MM.1S (cell line): ENCODE measurements at regions not wholly inside any gene's neighbourhood (a gene's known extent, or its start where the extent isn't known, plus 50 kb on each side); places are given as distances from the start of the nearest gene placed in this dataset.

Source experiments
- DNase-seq: peaks from one replicate; pipeline ENCODE4 v3.0.0-alpha.2; 2015
- H2AFZ ChIP-seq: fragments of 300-600 bp; sonication (generic); 2 replicates; pipeline ENCODE4 v1.6.0; 2016; ENCODE audit warnings: antibody characterized with exemption, low read length
- H3F3A ChIP-seq: fragments of 300-600 bp; sonication (generic); 2 replicates; pipeline ENCODE4 v1.6.1; 2016; ENCODE audit warnings: mild to moderate bottlenecking, antibody characterized with exemption, low read length, moderate library complexity, mixed read lengths; ENCODE audit not compliant: insufficient read depth
- H3K27ac ChIP-seq: fragments of 300-600 bp; sonication (generic); 2 replicates; pipeline ENCODE4 v1.5.1; 2016; ENCODE audit warnings: mild to moderate bottlenecking, low read length
- H3K27me3 ChIP-seq: fragments of 300-600 bp; sonication (generic); replicated peaks from 2 replicates; pipeline ENCODE4 v1.6.0; 2016; ENCODE audit warnings: low read length; ENCODE audit not compliant: insufficient read depth
- H3K36me3 ChIP-seq: fragments of 300-600 bp; sonication (generic); replicated peaks from 2 replicates; pipeline ENCODE4 v1.6.1; 2016; ENCODE audit warnings: mild to moderate bottlenecking, low read length, mixed read lengths; ENCODE audit not compliant: insufficient read depth
- H3K4me1 ChIP-seq: fragments of 300-600 bp; sonication (generic); 2 replicates; pipeline ENCODE4 v1.6.1; 2016; ENCODE audit warnings: low read length, mixed read lengths
- H3K4me2 ChIP-seq: fragments of 300-600 bp; sonication (generic); 2 replicates; pipeline ENCODE4 v1.6.0; 2016; ENCODE audit warnings: low read depth, low read length
- H3K4me3 ChIP-seq: fragments of 300-600 bp; sonication (generic); 2 replicates; pipeline ENCODE4 v1.5.1; 2016; ENCODE audit warnings: low read length, mixed read lengths
- H3K79me2 ChIP-seq: fragments of 300-600 bp; sonication (generic); 2 replicates; pipeline ENCODE4 v1.6.1; 2016; ENCODE audit warnings: mixed run types, low read length, mixed read lengths
- H3K9ac ChIP-seq: fragments of 300-600 bp; sonication (generic); 2 replicates; pipeline ENCODE4 v1.6.1; 2016; ENCODE audit warnings: low read length, mixed read lengths
- H3K9me2 ChIP-seq: fragments of 300-600 bp; sonication (generic); replicated peaks from 2 replicates; pipeline ENCODE4 v1.6.1; 2016; ENCODE audit warnings: mild to moderate bottlenecking, low read length, mixed read lengths; ENCODE audit not compliant: insufficient read depth
- H3K9me3 ChIP-seq: fragments of 300-600 bp; sonication (generic); replicated peaks from 2 replicates; pipeline ENCODE4 v1.6.1; 2016; ENCODE audit warnings: mild to moderate bottlenecking, low read length, mixed read lengths; ENCODE audit not compliant: insufficient read depth
- H4K20me1 ChIP-seq: fragments of 300-600 bp; sonication (generic); 2 replicates; pipeline ENCODE4 v1.6.1; 2016; ENCODE audit warnings: mild to moderate bottlenecking, low read length, moderate library complexity, mixed read lengths; ENCODE audit not compliant: insufficient read depth
- EZH2 ChIP-seq: fragments of 300-600 bp; sonication (generic); optimal IDR thresholded peaks from 2 replicates; pipeline ENCODE3; 2017; ENCODE audit warnings: low read depth, mild to moderate bottlenecking, antibody characterized with exemption, low read length, mixed read lengths
- EZH2phosphoT487 ChIP-seq: fragments of 300-600 bp; sonication (generic); IDR thresholded peaks from 2 replicates; pipeline ENCODE4 v1.6.1; 2018; ENCODE audit warnings: antibody characterized with exemption, low read length
- TF ChIP-seq, protein P1 (sequence below): fragments of 300-600 bp; sonication (generic); IDR thresholded peaks from 2 replicates; pipeline ENCODE4 v1.5.1; 2016; ENCODE audit warnings: antibody characterized with exemption, low read length, mixed read lengths

DNA sequence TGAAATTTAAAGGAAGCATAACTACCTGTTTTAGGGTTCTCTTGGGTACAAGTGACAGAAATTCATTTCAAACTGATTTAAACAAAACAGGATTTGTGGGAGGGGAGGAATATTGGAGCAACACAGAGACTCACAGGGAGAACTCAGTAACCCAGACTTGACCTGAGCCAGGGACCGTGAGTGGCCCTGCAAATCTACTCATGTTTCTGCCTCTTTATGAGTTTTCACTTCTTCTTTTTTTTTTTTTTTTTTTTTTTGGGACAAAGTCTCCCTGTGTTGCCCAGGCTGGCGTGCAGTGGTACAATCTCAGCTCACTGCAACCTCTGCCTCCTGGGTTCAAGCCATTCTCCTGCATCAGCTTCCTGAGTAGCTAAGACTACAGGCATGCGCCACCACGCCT, 405.6 kb upstream of the ZNF608 start:
- H3K9me2 ChIP-seq: no peaks in the 10 kb centered on the region
- TF ChIP-seq EZH2phosphoT487 (no peak), EZH2 (no peak)
- TF ChIP-seq, protein P1, sequence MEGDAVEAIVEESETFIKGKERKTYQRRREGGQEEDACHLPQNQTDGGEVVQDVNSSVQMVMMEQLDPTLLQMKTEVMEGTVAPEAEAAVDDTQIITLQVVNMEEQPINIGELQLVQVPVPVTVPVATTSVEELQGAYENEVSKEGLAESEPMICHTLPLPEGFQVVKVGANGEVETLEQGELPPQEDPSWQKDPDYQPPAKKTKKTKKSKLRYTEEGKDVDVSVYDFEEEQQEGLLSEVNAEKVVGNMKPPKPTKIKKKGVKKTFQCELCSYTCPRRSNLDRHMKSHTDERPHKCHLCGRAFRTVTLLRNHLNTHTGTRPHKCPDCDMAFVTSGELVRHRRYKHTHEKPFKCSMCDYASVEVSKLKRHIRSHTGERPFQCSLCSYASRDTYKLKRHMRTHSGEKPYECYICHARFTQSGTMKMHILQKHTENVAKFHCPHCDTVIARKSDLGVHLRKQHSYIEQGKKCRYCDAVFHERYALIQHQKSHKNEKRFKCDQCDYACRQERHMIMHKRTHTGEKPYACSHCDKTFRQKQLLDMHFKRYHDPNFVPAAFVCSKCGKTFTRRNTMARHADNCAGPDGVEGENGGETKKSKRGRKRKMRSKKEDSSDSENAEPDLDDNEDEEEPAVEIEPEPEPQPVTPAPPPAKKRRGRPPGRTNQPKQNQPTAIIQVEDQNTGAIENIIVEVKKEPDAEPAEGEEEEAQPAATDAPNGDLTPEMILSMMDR: no peak
- no peaks in the 10 kb centered on the region for H3K4me1 ChIP-seq
- no peaks in the 10 kb centered on the region for H3K27me3 ChIP-seq
- H3K79me2 ChIP-seq: no peaks in the 10 kb centered on the region
- H3F3A ChIP-seq: no peaks in the 10 kb centered on the region
- H3K9me3 ChIP-seq: no peaks in the 10 kb centered on the region
- H3K36me3 ChIP-seq: no peaks in the 10 kb centered on the region
- no peaks in the 10 kb centered on the region for H4K20me1 ChIP-seq
- H3K4me2 ChIP-seq: no peak overlapping the region
- H3K4me3 ChIP-seq: no peak overlapping the region
- no peak overlapping the region for H2AFZ ChIP-seq
- no peak overlapping the region for H3K9ac ChIP-seq
- H3K27ac ChIP-seq: no peak overlapping the region
- no peak for DNase-seq

DNA sequence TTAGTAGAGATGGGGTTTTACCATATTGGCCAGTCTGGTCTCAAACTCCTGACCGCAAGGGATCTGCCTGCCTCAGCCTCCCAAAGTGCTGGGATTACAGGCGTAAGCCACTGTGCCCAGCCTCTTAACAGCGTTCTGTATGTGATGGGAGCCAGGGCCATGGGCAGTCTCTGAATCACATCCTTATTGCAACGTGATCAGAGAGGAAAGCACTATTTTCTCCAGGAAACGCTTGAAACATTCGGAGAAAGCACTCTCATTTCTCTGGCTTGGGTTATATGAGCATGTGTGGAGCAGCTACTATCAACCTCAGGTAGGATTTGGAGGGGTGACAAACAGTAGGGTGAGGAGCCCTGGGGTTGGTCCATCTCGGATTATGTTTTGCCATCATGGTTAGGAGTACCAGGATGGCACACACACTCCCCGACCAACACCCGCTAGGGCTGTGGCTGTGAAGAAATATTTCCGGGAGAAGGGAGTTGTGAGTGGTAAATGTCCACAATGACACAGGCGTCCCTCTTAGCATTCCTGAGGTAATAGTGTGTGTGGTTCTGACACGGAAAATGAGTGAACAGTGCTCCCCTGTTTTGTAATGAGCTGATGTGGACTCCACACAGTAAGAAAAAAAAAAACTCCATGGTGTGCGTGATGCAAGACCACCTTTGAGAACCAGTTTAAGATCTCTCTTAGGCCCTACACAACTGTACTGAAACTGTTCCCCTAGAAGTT, 406.2 kb upstream of the ZNF608 start:
- no peaks in the 10 kb centered on the region for H3F3A ChIP-seq
- H3K9ac ChIP-seq: no peak overlapping the region
- H3K4me2 ChIP-seq: no peak overlapping the region
- no peaks in the 10 kb centered on the region for H3K9me2 ChIP-seq
- no peaks in the 10 kb centered on the region for H3K79me2 ChIP-seq
- no peaks in the 10 kb centered on the region for H3K4me1 ChIP-seq
- H3K27ac ChIP-seq: no peak overlapping the region
- no peaks in the 10 kb centered on the region for H3K36me3 ChIP-seq
- H3K4me3 ChIP-seq: no peak overlapping the region
- H3K9me3 ChIP-seq: no peaks in the 10 kb centered on the region
- H4K20me1 ChIP-seq: no peaks in the 10 kb centered on the region
- H3K27me3 ChIP-seq: no peaks in the 10 kb centered on the region
- TF ChIP-seq EZH2phosphoT487 (no peak), EZH2 (no peak)
- TF ChIP-seq, protein P1: no peak
- no peak for DNase-seq
- H2AFZ ChIP-seq: no peak overlapping the region

DNA sequence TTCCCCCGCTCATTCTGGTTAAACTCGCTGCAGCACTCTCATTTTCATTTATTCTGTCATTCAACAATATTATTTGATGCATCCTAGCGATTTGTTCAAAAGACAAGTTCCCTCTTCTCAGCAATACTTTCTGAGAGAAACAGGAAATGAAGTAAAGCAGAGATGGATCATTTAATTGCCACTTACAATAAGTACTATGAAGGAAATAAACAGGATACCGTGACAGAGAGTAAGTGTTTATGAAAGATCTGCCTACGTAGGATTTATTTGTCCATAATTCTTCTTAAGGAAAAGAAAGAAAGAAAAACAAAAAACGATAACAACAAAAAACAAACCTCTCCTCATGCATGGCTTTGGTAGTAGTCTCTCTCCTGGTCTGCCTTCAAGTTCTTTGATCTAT, 406.8 kb upstream of the ZNF608 start:
- Histone ChIP-seq H3K27ac (no peak overlapping the region), H3K4me1 (no peaks in the 10 kb centered on the region), H2AFZ (no peak overlapping the region), H4K20me1 (no peaks in the 10 kb centered on the region), H3K9ac (no peak overlapping the region), H3K4me3 (no peak overlapping the region), H3F3A (no peaks in the 10 kb centered on the region), H3K4me2 (no peak overlapping the region), H3K9me2 (no peaks in the 10 kb centered on the region), H3K27me3 (no peaks in the 10 kb centered on the region), H3K36me3 (no peaks in the 10 kb centered on the region), H3K9me3 (no peaks in the 10 kb centered on the region), H3K79me2 (no peaks in the 10 kb centered on the region)
- TF ChIP-seq EZH2 (no peak), EZH2phosphoT487 (no peak)
- TF ChIP-seq, protein P1: no peak
- no peak for DNase-seq
